Endothelial cell of umbilical vein (primary cell): ENCODE measurements at regions not wholly inside any gene's neighbourhood (a gene's known extent, or its start where the extent isn't known, plus 50 kb on each side); places are given as distances from the start of the nearest gene placed in this dataset.

Experiments used
- EZH2 ChIP-seq: IDR thresholded peaks from 2 replicates; pipeline ENCODE4 v1.6.1; 2012; ENCODE audit warnings: borderline replicate concordance, low read depth, mild to moderate bottlenecking, moderate library complexity, low read length, inconsistent platforms; ENCODE audit not compliant: severe bottlenecking
- FOS ChIP-seq: IDR thresholded peaks from 2 replicates; pipeline ENCODE4 v1.6.1; 2011; ENCODE audit warnings: mild to moderate bottlenecking, low read length, moderate library complexity, borderline replicate concordance; ENCODE audit not compliant: insufficient read depth
- GATA2 ChIP-seq: IDR thresholded peaks from 2 replicates; pipeline ENCODE4 v1.7.0; 2011; ENCODE audit warnings: low read depth, mild to moderate bottlenecking, moderate library complexity, mixed read lengths, low read length; ENCODE audit not compliant: insufficient read length, insufficient read depth
- JUN ChIP-seq: IDR thresholded peaks from 2 replicates; pipeline ENCODE4 v1.6.1; 2011; ENCODE audit warnings: borderline replicate concordance, low read depth; ENCODE audit not compliant: insufficient read length, insufficient read depth
- POLR2A ChIP-seq: IDR thresholded peaks from 2 replicates; pipeline ENCODE4 v1.6.1; 2012; ENCODE audit warnings: low read depth, mild to moderate bottlenecking, control low read depth, low read length
- POLR2AphosphoS5 ChIP-seq: IDR thresholded peaks from 2 replicates; pipeline ENCODE4 v1.6.1; 2012; ENCODE audit warnings: low read depth, mild to moderate bottlenecking, control low read depth, low read length, moderate library complexity; ENCODE audit not compliant: insufficient read depth
- TF ChIP-seq, protein P1 (sequence below), 2 donors: IDR thresholded peaks; 1 replicate in 1 of 2; 2 replicates in 1 of 2; pipeline ENCODE4 v1.5.1; 2011; ENCODE audit warnings: low read length in 2 of 2, mild to moderate bottlenecking in 2 of 2, moderate library complexity in 2 of 2, control low read depth in 1 of 2, inconsistent platforms in 1 of 2, low read depth in 1 of 2; ENCODE audit not compliant: insufficient read depth in 1 of 2; ENCODE audit errors: extremely low read depth in 1 of 2
- TF ChIP-seq, protein P2 (sequence below): IDR thresholded peaks from 2 replicates; pipeline ENCODE4 v1.6.1; 2011; ENCODE audit not compliant: insufficient read depth, insufficient read length

DNA sequence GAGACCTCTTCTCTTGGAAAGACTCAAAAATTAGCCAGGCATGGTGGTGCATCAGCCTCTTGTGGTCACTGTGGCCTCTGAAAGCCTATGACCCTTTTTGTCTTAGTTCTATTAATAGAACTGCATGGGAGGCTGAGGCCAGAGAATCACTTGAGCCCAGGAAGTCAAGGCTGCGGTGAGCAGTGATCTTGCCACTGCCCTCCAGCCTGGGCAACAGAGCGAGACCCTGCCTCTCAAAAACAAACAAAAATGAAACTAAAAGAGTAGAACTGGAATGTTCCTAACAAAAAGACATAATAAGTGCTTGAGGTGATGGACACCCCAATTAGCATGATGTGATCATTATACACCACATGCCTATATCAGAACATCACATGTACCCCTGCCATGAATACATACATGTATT lies 197.0 kb upstream of the EEA1 start:
- no peak for TF ChIP-seq JUN
- TF ChIP-seq POLR2A, result no peak
- TF ChIP-seq EZH2, result no peak
- no peak for TF ChIP-seq POLR2AphosphoS5
- TF ChIP-seq FOS, result no peak
- TF ChIP-seq, protein P1, sequence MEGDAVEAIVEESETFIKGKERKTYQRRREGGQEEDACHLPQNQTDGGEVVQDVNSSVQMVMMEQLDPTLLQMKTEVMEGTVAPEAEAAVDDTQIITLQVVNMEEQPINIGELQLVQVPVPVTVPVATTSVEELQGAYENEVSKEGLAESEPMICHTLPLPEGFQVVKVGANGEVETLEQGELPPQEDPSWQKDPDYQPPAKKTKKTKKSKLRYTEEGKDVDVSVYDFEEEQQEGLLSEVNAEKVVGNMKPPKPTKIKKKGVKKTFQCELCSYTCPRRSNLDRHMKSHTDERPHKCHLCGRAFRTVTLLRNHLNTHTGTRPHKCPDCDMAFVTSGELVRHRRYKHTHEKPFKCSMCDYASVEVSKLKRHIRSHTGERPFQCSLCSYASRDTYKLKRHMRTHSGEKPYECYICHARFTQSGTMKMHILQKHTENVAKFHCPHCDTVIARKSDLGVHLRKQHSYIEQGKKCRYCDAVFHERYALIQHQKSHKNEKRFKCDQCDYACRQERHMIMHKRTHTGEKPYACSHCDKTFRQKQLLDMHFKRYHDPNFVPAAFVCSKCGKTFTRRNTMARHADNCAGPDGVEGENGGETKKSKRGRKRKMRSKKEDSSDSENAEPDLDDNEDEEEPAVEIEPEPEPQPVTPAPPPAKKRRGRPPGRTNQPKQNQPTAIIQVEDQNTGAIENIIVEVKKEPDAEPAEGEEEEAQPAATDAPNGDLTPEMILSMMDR (IDR thresholded peaks at IDR 0.05; ENCODE audit: extremely low read depth in 1 of 2, insufficient read depth in 1 of 2, low read depth in 1 of 2, low read length in 2 of 2), result no peak
- TF ChIP-seq GATA2, result no peak
- TF ChIP-seq, protein P2, sequence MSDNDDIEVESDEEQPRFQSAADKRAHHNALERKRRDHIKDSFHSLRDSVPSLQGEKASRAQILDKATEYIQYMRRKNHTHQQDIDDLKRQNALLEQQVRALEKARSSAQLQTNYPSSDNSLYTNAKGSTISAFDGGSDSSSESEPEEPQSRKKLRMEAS, result no peak
